H1 (cell line): ENCODE measurements at regions not wholly inside any gene's neighbourhood (a gene's known extent, or its start where the extent isn't known, plus 50 kb on each side); places are given as distances from the start of the nearest gene placed in this dataset.

Source experiments
- CTCF ChIA-PET: fragments of 300-600 bp; sonication (Branson Sonifier 250); formaldehyde crosslinking; loops from one replicate; lab custom pipeline; 2021; ENCODE audit not compliant: partially characterized antibody; lab: Charles Lee
- POLR2A ChIA-PET: fragments of 300-600 bp; sonication (Branson Sonifier 250); formaldehyde crosslinking; loops from one replicate; lab custom pipeline; 2021; ENCODE audit warnings: inconsistent platforms; ENCODE audit not compliant: partially characterized antibody; lab: Charles Lee
- DNase-seq, 2 experiments: peaks; one replicate each; pipeline versions ENCODE4 v3.0.0 to v3.0.0-alpha.2; 2010 to 2022; ENCODE audit warnings: low spot score in 2 of 2, low read depth in 1 of 2, mixed read lengths in 1 of 2
- FAIRE-seq: peaks from 2 replicates; lab custom pipeline; 2011; peaks lifted over from hg19 to GRCh38; lab: Jason Lieb, UNC
- H2AFZ ChIP-seq: 2 replicates; pipeline ENCODE4 v1.8.1; 2012; ENCODE audit warnings: low read length, inconsistent platforms
- H2AK5ac ChIP-seq: 2 replicates; pipeline ENCODE4 v1.6.1; 2013; ENCODE audit warnings: low read depth, low read length
- H2BK120ac ChIP-seq: replicated peaks from 2 replicates; pipeline ENCODE3; 2013; ENCODE audit warnings: low read depth, low read length, inconsistent platforms
- H2BK12ac ChIP-seq: 2 replicates; pipeline ENCODE4 v1.6.1; 2013; ENCODE audit warnings: low read depth, low read length
- H2BK15ac ChIP-seq: 2 replicates; pipeline ENCODE4 v1.6.1; 2013; ENCODE audit warnings: low read length
- H2BK20ac ChIP-seq: 2 replicates; pipeline ENCODE4 v1.6.1; 2013; ENCODE audit warnings: low read length
- H2BK5ac ChIP-seq: 2 replicates; pipeline ENCODE4 v1.6.1; 2013; ENCODE audit warnings: low read depth, low read length
- H3K14ac ChIP-seq: 2 replicates; pipeline ENCODE4 v1.6.1; 2013; ENCODE audit warnings: inconsistent platforms; ENCODE audit not compliant: insufficient read length
- H3K18ac ChIP-seq: 2 replicates; pipeline ENCODE4 v1.6.1; 2013; ENCODE audit warnings: low read length; ENCODE audit errors: extremely low read depth
- H3K23ac ChIP-seq: 2 replicates; pipeline ENCODE4 v1.6.1; 2013; ENCODE audit warnings: inconsistent platforms; ENCODE audit not compliant: insufficient read length
- H3K23me2 ChIP-seq: 2 replicates; pipeline ENCODE4 v1.6.1; 2013; ENCODE audit warnings: low read depth, low read length
- H3K27ac ChIP-seq: 2 replicates; pipeline ENCODE4 v1.6.1; 2011; ENCODE audit warnings: low read depth, low read length, inconsistent platforms
- H3K27me3 ChIP-seq, 4 experiments: replicated peaks in 1 of 4; 1 replicate in 1 of 4; 2 replicates in 3 of 4; pipeline versions ENCODE4 v1.6.1 to v1.8.1; 2011 to 2013; ENCODE audit warnings: low read length in 3 of 4, mild to moderate bottlenecking in 3 of 4, inconsistent platforms in 2 of 4, mixed read lengths in 2 of 4, moderate library complexity in 1 of 4; ENCODE audit not compliant: control insufficient read depth in 3 of 4, insufficient read depth in 3 of 4; ENCODE audit errors: extremely low read depth in 1 of 4
- H3K36me3 ChIP-seq, 4 experiments: 2 replicates each; pipeline versions ENCODE4 v1.6.1 to v1.8.1; 2011 to 2013; ENCODE audit warnings: mild to moderate bottlenecking in 4 of 4, low read length in 3 of 4, moderate library complexity in 2 of 4, control low read depth in 1 of 4, inconsistent platforms in 1 of 4; ENCODE audit not compliant: insufficient read depth in 4 of 4, control insufficient read depth in 2 of 4
- H3K4ac ChIP-seq: replicated peaks from 2 replicates; pipeline ENCODE3; 2013; ENCODE audit warnings: low read length, low read depth, mixed read lengths, inconsistent platforms; ENCODE audit not compliant: insufficient read length
- H3K4me1 ChIP-seq, 4 experiments: replicated peaks in 1 of 4; 1 replicate in 1 of 4; 2 replicates in 3 of 4; pipeline versions ENCODE4 v1.6.1 to v1.8.1; 2011 to 2013; ENCODE audit warnings: low read length in 3 of 4, inconsistent platforms in 2 of 4, mixed read lengths in 1 of 4; ENCODE audit not compliant: insufficient read depth in 4 of 4, control insufficient read depth in 3 of 4
- H3K4me2 ChIP-seq, 2 experiments: 2 replicates each; pipeline versions ENCODE4 v1.6.1 to v1.8.1; 2011 to 2013; ENCODE audit warnings: low read depth in 2 of 2, low read length in 2 of 2, control low read depth in 1 of 2, inconsistent platforms in 1 of 2, mild to moderate bottlenecking in 1 of 2; ENCODE audit not compliant: insufficient read depth in 1 of 2
- H3K4me3 ChIP-seq, 4 experiments: fragments of 200-600, 300-600 bp in 1 of 4; sonication (generic), shearing (Covaris generic), sonication (Bioruptor Twin) in 1 of 4; 2 replicates each; pipeline versions ENCODE4 v1.5.1 to v1.8.1; 2011 to 2016; ENCODE audit warnings: low read length in 4 of 4, low read depth in 3 of 4, control low read depth in 2 of 4, inconsistent platforms in 2 of 4, mild to moderate bottlenecking in 2 of 4, mixed read lengths in 1 of 4, moderate library complexity in 1 of 4; ENCODE audit not compliant: insufficient read depth in 2 of 4; ENCODE audit errors: extremely low read depth in 1 of 4
- H3K56ac ChIP-seq: replicated peaks from 2 replicates; pipeline ENCODE3; 2013; ENCODE audit warnings: low read depth, mild to moderate bottlenecking, mixed read lengths, low read length, inconsistent platforms; ENCODE audit not compliant: insufficient read length
- H3K79me1 ChIP-seq: 2 replicates; pipeline ENCODE4 v1.6.1; 2013; ENCODE audit warnings: low read depth, low read length, control low read depth
- H3K79me2 ChIP-seq, 2 experiments: 2 replicates each; pipeline versions ENCODE4 v1.6.1 to v1.8.1; 2012 to 2013; ENCODE audit warnings: low read length in 2 of 2, mild to moderate bottlenecking in 2 of 2, inconsistent platforms in 1 of 2; ENCODE audit not compliant: insufficient read depth in 2 of 2, control insufficient read depth in 1 of 2
- H3K9ac ChIP-seq, 4 experiments: replicated peaks in 1 of 4; 1 replicate in 1 of 4; 2 replicates in 3 of 4; pipeline versions ENCODE4 v1.6.1 to v1.8.1; 2011 to 2013; ENCODE audit warnings: low read depth in 3 of 4, low read length in 3 of 4, control low read depth in 2 of 4, mild to moderate bottlenecking in 2 of 4, moderate library complexity in 2 of 4, inconsistent platforms in 1 of 4; ENCODE audit errors: extremely low read depth in 1 of 4
- H3K9me3 ChIP-seq, 2 experiments: 2 replicates each; pipeline versions ENCODE4 v1.6.1 to v1.8.1; 2012 to 2013; ENCODE audit warnings: mild to moderate bottlenecking in 2 of 2, moderate library complexity in 2 of 2, control low read depth in 1 of 2, inconsistent platforms in 1 of 2, low read depth in 1 of 2, low read length in 1 of 2, mixed read lengths in 1 of 2; ENCODE audit not compliant: insufficient read depth in 2 of 2
- H4K20me1 ChIP-seq, 2 experiments: replicated peaks in 1 of 2; 2 replicates each; pipeline versions ENCODE3 to v1.8.1; 2011 to 2013; ENCODE audit warnings: inconsistent platforms in 2 of 2, low read length in 2 of 2, mild to moderate bottlenecking in 1 of 2; ENCODE audit not compliant: insufficient read depth in 2 of 2, control insufficient read depth in 1 of 2
- H4K5ac ChIP-seq: 2 replicates; pipeline ENCODE4 v1.6.1; 2013; ENCODE audit warnings: low read length, low read depth, mixed read lengths, inconsistent platforms; ENCODE audit not compliant: insufficient read length
- H4K8ac ChIP-seq: 2 replicates; pipeline ENCODE4 v1.8.0; 2013; ENCODE audit warnings: mild to moderate bottlenecking, moderate library complexity, low read length, inconsistent platforms; ENCODE audit not compliant: insufficient read depth; ENCODE audit errors: extremely low read depth
- H4K91ac ChIP-seq: replicated peaks from 2 replicates; pipeline ENCODE3; 2013; ENCODE audit warnings: low read length, mixed read lengths, inconsistent platforms; ENCODE audit not compliant: insufficient read length
- CBX5 ChIP-seq: fragments of 300-800, 300-1000 bp; sonication (generic); IDR thresholded peaks from 2 replicates; pipeline ENCODE4 v1.7.1; 2016; ENCODE audit warnings: antibody characterized with exemption, low read length, low read depth
- FOSL1 ChIP-seq: IDR thresholded peaks from 2 replicates; pipeline ENCODE4 v1.6.1; 2011; ENCODE audit warnings: mild to moderate bottlenecking, low read depth, low read length, moderate library complexity; ENCODE audit not compliant: insufficient read depth
- JUND ChIP-seq: IDR thresholded peaks from 2 replicates; pipeline ENCODE4 v1.6.1; 2011; ENCODE audit warnings: mild to moderate bottlenecking, improper control_type of control experiment, low read length
- KDM4A ChIP-seq: IDR thresholded peaks from one replicate; pipeline ENCODE4 v1.7.1; 2012; ENCODE audit warnings: low read depth, mild to moderate bottlenecking, moderate library complexity, low read length, inconsistent platforms; ENCODE audit not compliant: severe bottlenecking
- KDM5A ChIP-seq: fragments of 200-600 bp; IDR thresholded peaks from 2 replicates; pipeline ENCODE4 v1.7.1; 2012; ENCODE audit warnings: mild to moderate bottlenecking, low read length, inconsistent platforms, mixed read lengths
- RAD21 ChIP-seq, 2 experiments: IDR thresholded peaks in 1 of 2; conservative IDR thresholded peaks in 1 of 2; 2 replicates each; pipeline ENCODE4 v1.6.1; 2011; ENCODE audit warnings: low read depth in 2 of 2, low read length in 2 of 2, improper control_type of control experiment in 1 of 2, inconsistent platforms in 1 of 2, mild to moderate bottlenecking in 1 of 2, moderate library complexity in 1 of 2
- RFX5 ChIP-seq: IDR thresholded peaks from 2 replicates; pipeline ENCODE4 v1.6.1; 2011; ENCODE audit warnings: low read depth, low read length, improper control_type of control experiment, borderline replicate concordance
- WGBS, 2 experiments: shearing (Covaris generic) in 1 of 2; methylation state at CpG; one replicate each; pipeline versions ENCODE4 v1.1.6 to v1.1.7; 2013 to 2015; ENCODE audit warnings: low lambda C conversion rate in 2 of 2, mixed read lengths in 2 of 2, inconsistent platforms in 1 of 2, low coverage in 1 of 2, missing lambda C conversion rate in 1 of 2; ENCODE audit not compliant: insufficient replicate concordance in 2 of 2, insufficient coverage in 1 of 2, insufficient read length in 1 of 2; ENCODE audit errors: extremely low coverage in 1 of 2, missing lambda C conversion rate in 1 of 2; 5-methylcytosine and 5-hydroxymethylcytosine counted together

DNA sequence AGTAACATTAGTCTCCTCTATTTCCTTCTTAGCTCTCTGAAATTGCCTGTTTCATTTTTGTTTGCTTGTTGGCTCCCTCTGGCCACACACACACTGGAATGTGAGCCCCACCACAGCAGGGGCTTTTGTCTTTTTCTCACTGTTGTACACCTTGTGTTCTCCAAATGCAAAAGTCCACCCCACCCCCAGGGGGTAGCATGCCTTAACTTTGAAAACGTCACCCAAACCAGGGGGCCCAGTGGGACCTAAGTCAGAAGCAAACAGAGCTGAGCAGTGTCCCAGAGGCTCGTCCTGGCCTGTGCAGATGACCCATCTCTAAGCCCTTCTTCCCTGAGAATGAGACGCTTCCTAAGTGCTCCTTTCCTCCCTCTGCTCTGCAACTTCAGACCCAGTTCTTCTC, 614.1 kb downstream of the UQCRFS1 start:
- Histone ChIP-seq H3K79me1 (no peaks in the 10 kb centered on the region; the same call in 1 of the 2 replicates), H3K9me3 (no peaks in the 10 kb centered on the region), H3K4me3 (no peak overlapping the region), H2AFZ (no peak overlapping the region), H4K20me1 (peaks cover 0 to 1% of the 10 kb centered on the region in 2 experiments), H2BK120ac (no peak overlapping the region), H3K4me1 (0 out of 7 replicates have a peak, but pooled peaks cover 0 to 3% (median 0%) of the 10 kb centered on the region in 4 experiments), H3K4ac (no peak overlapping the region), H3K4me2 (no peak overlapping the region), H3K23ac (no peak overlapping the region), H4K8ac (no peak overlapping the region), H2BK15ac (no peak overlapping the region), H2AK5ac (no peak overlapping the region), H3K36me3 (no peaks in the 10 kb centered on the region; a peak in 1 of 8 replicates), H2BK20ac (no peak overlapping the region), H3K18ac (no peak overlapping the region), H3K14ac (no peak overlapping the region), H3K27ac (no peak overlapping the region), H3K9ac (no peak overlapping the region), H4K5ac (no peak overlapping the region), H2BK5ac (no peak overlapping the region), H3K56ac (no peak overlapping the region), H3K27me3 (no peaks in the 10 kb centered on the region), H3K79me2 (no peaks in the 10 kb centered on the region), H2BK12ac (no peak overlapping the region), H4K91ac (no peak overlapping the region), H3K23me2 (no peaks in the 10 kb centered on the region)
- 91% methylated on average over 3 of the region's 3 CpGs; no CpG with 5 or more reads in 1 of the 2 experiments for WGBS, 2 experiments
- CTCF ChIA-PET: interaction anchor here (1.6 to 2.7 kb wide), 3 partner anchors 12 to 38 kb away, joined by 3 to 11 read pairs (median 6); no protein-coding TSS in a partner anchor
- POLR2A ChIA-PET: interaction anchor here (0.9 to 1.3 kb wide), 2 partner anchors 9 to 130 kb away, joined by 3 to 4 read pairs; no protein-coding TSS in a partner anchor
- FAIRE-seq: no peak
- no peak for DNase-seq
- TF ChIP-seq RFX5 (no peak), KDM5A (no peak), RAD21 (IDR thresholded peaks at IDR 0.05 in 1 of 2, conservative IDR thresholded peaks at IDR 0.05 in 1 of 2; ENCODE audit: low read depth in 2 of 2, low read length in 2 of 2) (no peak), JUND (no peak), CBX5 (no peak), KDM4A (no peak), FOSL1 (no peak)
